Fibroblast of mammary gland (primary cell): ENCODE measurements at regions not wholly inside any gene's neighbourhood (a gene's known extent, or its start where the extent isn't known, plus 50 kb on each side); places are given as distances from the start of the nearest gene placed in this dataset.

Experiments used
- DNase-seq: peaks from one replicate; pipeline ENCODE4 v3.0.0-alpha.2; 2010; ENCODE audit warnings: low read depth
- H3K4me3 ChIP-seq: 2 replicates; pipeline ENCODE4 v1.5.1; 2011; ENCODE audit warnings: low read depth, mild to moderate bottlenecking, low read length, moderate library complexity; ENCODE audit not compliant: control insufficient read depth
- TF ChIP-seq, protein P1 (sequence below): conservative IDR thresholded peaks from 2 replicates; pipeline ENCODE4 v1.5.1; 2011; ENCODE audit warnings: low read depth, low read length, inconsistent platforms; ENCODE audit not compliant: control insufficient read depth, insufficient read depth

GRCh38 chr4:167537761-167538160 lies 303.5 kb upstream of the SPOCK3 start:
- no peak overlapping the region for H3K4me3 ChIP-seq
- TF ChIP-seq, protein P1, sequence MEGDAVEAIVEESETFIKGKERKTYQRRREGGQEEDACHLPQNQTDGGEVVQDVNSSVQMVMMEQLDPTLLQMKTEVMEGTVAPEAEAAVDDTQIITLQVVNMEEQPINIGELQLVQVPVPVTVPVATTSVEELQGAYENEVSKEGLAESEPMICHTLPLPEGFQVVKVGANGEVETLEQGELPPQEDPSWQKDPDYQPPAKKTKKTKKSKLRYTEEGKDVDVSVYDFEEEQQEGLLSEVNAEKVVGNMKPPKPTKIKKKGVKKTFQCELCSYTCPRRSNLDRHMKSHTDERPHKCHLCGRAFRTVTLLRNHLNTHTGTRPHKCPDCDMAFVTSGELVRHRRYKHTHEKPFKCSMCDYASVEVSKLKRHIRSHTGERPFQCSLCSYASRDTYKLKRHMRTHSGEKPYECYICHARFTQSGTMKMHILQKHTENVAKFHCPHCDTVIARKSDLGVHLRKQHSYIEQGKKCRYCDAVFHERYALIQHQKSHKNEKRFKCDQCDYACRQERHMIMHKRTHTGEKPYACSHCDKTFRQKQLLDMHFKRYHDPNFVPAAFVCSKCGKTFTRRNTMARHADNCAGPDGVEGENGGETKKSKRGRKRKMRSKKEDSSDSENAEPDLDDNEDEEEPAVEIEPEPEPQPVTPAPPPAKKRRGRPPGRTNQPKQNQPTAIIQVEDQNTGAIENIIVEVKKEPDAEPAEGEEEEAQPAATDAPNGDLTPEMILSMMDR = no peak
- DNase-seq = no peak

- no peak for DNase-seq
- H3K4me3 ChIP-seq = no peak overlapping the region
- TF ChIP-seq, protein P1 = no peak
These were observed 307.0 kb upstream of the SPOCK3 start for GRCh38 chr4:167541286-167541685.

- peak; percentile 5 for DNase-seq
- TF ChIP-seq, protein P1 = no peak
- no peak overlapping the region for H3K4me3 ChIP-seq
These were observed 310.1 kb upstream of the SPOCK3 start for GRCh38 chr4:167544391-167544790.

DNA sequence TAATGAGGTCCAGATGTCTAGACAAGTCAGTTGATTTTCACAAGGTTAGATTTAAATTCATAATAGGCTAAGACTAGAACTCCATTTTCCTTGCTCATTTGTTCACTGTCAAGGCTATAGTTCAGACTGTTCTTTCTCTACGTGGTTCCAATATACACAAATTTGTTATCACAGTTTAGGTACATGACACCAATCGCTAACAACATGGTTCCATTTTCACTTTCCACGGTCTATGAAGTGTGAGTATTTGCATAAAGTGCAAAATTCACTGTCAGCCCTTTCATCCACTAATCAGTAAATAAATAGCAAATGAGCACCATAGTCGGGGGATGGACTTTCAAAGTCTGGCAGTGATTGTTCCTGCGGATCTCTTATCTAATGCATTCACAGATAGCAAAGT lies 315.7 kb upstream of the SPOCK3 start:
- TF ChIP-seq, protein P1 = no peak
- no peak overlapping the region for H3K4me3 ChIP-seq
- DNase-seq = no peak

- H3K4me3 ChIP-seq = no peak overlapping the region
- DNase-seq = no peak
- TF ChIP-seq, protein P1 = no peak
These were observed 321.2 kb upstream of the SPOCK3 start for GRCh38 chr4:167555338-167556022.

- H3K4me3 ChIP-seq = no peak overlapping the region
- peak; percentile 1 for DNase-seq
- TF ChIP-seq, protein P1 = no peak
These were observed 344.6 kb upstream of the SPOCK3 start for GRCh38 chr4:167578906-167579305.
